ENCODE measurements at regions not wholly inside any gene's neighbourhood (a gene's known extent, or its start where the extent isn't known, plus 50 kb on each side); places are given as distances from the start of the nearest gene placed in this dataset.

DNA sequence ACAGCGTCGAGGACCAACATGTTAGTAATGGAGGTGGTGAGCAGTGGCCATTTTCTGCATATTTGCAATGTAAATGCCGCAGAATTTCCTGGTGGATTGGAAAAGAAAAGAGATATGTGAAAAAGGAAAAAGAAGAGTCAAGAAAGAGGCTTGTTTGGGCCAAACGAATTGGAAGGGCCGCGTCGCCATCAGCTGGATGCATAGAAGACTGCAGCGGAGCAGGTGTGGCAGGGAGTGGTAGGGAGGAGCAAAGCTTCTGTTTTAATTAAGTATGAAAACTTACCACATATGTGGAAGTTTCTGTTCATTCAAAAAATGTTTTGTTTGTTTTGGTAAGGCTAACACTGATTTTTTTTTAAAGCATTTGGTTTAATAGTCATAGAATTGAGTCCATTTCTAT is 690.7 kb downstream of the NCAM2 start:
- Histone ChIP-seq H3K36me3 (no peaks in the 10 kb centered on the region), H3K4me1 (no peaks in the 10 kb centered on the region), H3K9me3 (no peaks in the 10 kb centered on the region), H3K4me3 (no peak overlapping the region), H3K27ac (no peak overlapping the region), H3K27me3 (no peaks in the 10 kb centered on the region)
- WGBS = 62% methylated on average over 8 of the region's 8 CpGs
- DNase-seq (ENCODE audit: low spot score in 2 of 2) = no peak
- TF ChIP-seq, protein P1, sequence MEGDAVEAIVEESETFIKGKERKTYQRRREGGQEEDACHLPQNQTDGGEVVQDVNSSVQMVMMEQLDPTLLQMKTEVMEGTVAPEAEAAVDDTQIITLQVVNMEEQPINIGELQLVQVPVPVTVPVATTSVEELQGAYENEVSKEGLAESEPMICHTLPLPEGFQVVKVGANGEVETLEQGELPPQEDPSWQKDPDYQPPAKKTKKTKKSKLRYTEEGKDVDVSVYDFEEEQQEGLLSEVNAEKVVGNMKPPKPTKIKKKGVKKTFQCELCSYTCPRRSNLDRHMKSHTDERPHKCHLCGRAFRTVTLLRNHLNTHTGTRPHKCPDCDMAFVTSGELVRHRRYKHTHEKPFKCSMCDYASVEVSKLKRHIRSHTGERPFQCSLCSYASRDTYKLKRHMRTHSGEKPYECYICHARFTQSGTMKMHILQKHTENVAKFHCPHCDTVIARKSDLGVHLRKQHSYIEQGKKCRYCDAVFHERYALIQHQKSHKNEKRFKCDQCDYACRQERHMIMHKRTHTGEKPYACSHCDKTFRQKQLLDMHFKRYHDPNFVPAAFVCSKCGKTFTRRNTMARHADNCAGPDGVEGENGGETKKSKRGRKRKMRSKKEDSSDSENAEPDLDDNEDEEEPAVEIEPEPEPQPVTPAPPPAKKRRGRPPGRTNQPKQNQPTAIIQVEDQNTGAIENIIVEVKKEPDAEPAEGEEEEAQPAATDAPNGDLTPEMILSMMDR (IDR thresholded peaks at IDR 0.05) = no peak
- TF ChIP-seq POLR2A (IDR thresholded peaks at IDR 0.05) (no peak), POLR2AphosphoS5 (IDR thresholded peaks at IDR 0.05) (no peak), EP300 (IDR thresholded peaks at IDR 0.05) (no peak)

DNA sequence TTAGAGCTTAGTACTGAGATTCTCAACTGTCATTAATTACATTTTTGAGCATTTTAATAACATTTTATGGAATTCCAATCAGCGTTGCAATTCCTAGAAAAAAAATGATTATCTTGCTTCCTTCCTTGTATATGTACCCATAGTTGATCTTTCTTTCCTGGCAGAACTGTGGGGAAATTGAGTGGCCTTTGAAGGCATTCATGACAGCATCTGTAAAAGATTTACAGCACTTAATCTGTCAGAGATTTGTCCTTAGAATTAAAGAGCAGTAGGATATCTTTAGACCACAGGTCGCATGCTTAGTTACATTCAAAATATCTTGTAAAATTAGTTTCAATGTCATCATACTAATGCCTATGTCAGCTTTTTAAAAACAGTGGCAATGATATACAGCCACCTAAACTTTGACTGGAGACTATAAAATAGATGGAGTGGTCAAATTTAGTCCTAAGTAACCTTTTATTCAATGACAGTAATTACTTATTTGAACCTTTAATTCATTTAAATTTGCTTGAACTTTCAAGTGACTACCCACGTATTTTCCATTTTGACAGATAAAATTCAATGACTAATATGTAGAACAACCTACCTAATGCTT is 692.0 kb downstream of the NCAM2 start:
- Histone ChIP-seq H3K27ac (no peak overlapping the region), H3K9me3 (no peaks in the 10 kb centered on the region), H3K36me3 (no peaks in the 10 kb centered on the region), H3K4me3 (no peak overlapping the region), H3K4me1 (no peaks in the 10 kb centered on the region), H3K27me3 (no peaks in the 10 kb centered on the region)
- TF ChIP-seq POLR2A (IDR thresholded peaks at IDR 0.05) = no peak
- TF ChIP-seq, protein P1 (IDR thresholded peaks at IDR 0.05) = no peak
- TF ChIP-seq EP300 (IDR thresholded peaks at IDR 0.05) = no peak
- no peak for TF ChIP-seq POLR2AphosphoS5 (IDR thresholded peaks at IDR 0.05)
- WGBS = 57% methylated on average over 3 of the region's 3 CpGs
- no peak for DNase-seq (ENCODE audit: low spot score in 2 of 2)

DNA sequence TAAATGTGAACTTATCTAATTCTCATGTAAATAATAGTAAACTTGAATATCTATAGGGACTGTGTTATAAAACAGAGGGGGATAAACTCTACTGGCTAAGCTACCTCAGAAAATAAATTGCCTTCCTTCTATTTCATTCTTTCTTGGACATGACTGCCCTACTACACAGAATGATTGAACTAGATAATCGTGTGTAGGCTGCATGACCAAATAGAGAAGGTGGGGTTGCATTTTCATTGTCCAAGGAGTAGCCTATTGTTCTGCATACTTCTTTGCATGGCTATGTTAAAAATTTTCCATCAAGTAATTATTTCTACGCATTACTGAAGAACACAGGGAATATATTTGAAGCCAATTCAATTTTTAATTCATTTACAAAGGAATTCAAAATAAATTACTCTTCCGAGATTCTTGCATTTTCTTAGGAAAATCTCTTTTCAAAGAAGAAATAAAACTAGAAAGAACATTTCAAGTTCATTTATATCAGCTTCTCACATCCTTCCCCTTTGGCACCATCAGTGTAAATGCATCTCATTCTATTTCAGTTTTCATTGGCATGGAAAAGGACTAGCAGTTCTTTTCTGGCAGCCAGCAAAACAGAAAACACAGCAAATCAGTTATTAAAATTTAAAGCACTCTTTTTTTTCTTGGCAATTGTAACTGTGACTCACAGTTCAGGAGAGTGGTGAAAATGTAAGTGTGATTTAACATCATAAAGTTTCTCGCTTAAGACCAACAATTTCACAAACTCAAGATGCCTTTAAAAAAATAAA is 714.7 kb downstream of the NCAM2 start:
- no peaks in the 10 kb centered on the region for H3K36me3 ChIP-seq
- H3K27me3 ChIP-seq = no peaks in the 10 kb centered on the region
- H3K27ac ChIP-seq = no peak overlapping the region
- H3K9me3 ChIP-seq = no peaks in the 10 kb centered on the region
- no peaks in the 10 kb centered on the region for H3K4me1 ChIP-seq
- no peak overlapping the region for H3K4me3 ChIP-seq
- WGBS = 32% methylated on average over 4 of the region's 4 CpGs
- TF ChIP-seq POLR2A (IDR thresholded peaks at IDR 0.05) (no peak), EP300 (IDR thresholded peaks at IDR 0.05) (no peak), POLR2AphosphoS5 (IDR thresholded peaks at IDR 0.05) (no peak)
- TF ChIP-seq, protein P1 (IDR thresholded peaks at IDR 0.05) = no peak
- DNase-seq (ENCODE audit: low spot score in 2 of 2) = no peak

DNA sequence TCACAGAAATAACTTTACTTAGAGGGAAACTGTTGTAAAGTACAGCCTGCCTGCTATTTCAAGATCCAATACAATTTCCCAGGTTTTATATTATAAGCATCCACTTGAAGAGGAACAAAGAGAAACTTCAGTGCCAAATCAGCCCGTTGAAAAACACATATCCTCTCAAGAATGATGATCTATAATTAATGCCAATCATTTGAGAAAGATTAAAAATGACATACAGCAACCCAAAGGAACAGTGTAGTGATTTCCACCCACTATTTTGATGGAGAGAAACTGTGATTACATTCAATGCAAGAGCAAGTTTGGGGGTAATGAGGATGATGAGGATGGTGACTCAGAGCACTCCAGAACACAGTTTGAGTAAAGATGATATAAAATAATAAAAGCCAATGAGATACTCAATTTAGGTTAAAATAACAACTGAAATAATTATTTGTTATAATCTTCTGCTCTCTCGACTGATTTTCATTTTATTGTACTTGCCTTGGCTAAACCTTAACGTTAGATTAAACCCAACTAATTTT is 715.5 kb downstream of the NCAM2 start:
- Histone ChIP-seq H3K4me3 (no peak overlapping the region), H3K9me3 (no peaks in the 10 kb centered on the region), H3K36me3 (no peaks in the 10 kb centered on the region), H3K27ac (no peak overlapping the region), H3K4me1 (no peaks in the 10 kb centered on the region), H3K27me3 (no peaks in the 10 kb centered on the region)
- DNase-seq (ENCODE audit: low spot score in 2 of 2) = no peak
- no peak for TF ChIP-seq EP300 (IDR thresholded peaks at IDR 0.05)
- TF ChIP-seq POLR2A (IDR thresholded peaks at IDR 0.05) = no peak
- TF ChIP-seq, protein P1 (IDR thresholded peaks at IDR 0.05) = no peak
- TF ChIP-seq POLR2AphosphoS5 (IDR thresholded peaks at IDR 0.05) = no peak
- 60% methylated on average over 3 of the region's 3 CpGs for WGBS

DNA sequence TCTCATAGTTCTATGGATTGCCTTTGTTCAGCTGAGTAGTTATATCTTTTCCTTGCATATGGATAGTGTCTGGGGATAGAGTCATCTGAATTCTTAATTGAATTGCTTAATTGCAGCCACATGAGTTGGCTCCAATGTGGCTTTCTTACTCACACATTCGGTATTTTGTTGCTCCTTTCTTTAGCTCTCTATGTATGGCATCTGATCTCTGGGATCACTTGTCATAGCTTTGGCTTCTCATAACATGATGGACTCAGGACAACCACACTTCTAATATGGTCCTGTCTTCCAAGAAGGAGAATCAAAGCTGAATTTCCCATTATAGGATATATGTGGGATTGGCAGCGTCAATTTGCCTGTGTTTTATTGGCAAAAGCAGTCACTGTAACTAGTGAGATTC is 716.2 kb downstream of the NCAM2 start:
- H3K4me3 ChIP-seq = no peak overlapping the region
- H3K27ac ChIP-seq = no peak overlapping the region
- 50% methylated on average over 2 of the region's 2 CpGs for WGBS
- H3K4me1 ChIP-seq = no peaks in the 10 kb centered on the region
- no peak for TF ChIP-seq EP300 (IDR thresholded peaks at IDR 0.05)
- TF ChIP-seq POLR2AphosphoS5 (IDR thresholded peaks at IDR 0.05) = no peak
- no peak for TF ChIP-seq POLR2A (IDR thresholded peaks at IDR 0.05)
- TF ChIP-seq, protein P1 (IDR thresholded peaks at IDR 0.05) = no peak
- no peaks in the 10 kb centered on the region for H3K9me3 ChIP-seq
- no peaks in the 10 kb centered on the region for H3K27me3 ChIP-seq
- DNase-seq (ENCODE audit: low spot score in 2 of 2) = no peak
- H3K36me3 ChIP-seq = no peaks in the 10 kb centered on the region

Data from suprapubic skin (tissue), 4 donors.